ENCODE measurements at regions not wholly inside any gene's neighbourhood (a gene's known extent, or its start where the extent isn't known, plus 50 kb on each side); places are given as distances from the start of the nearest gene placed in this dataset.

- Histone ChIP-seq H3K4me2 (ENCODE audit: insufficient read depth, low read length) (no peak overlapping the region), H3K9ac (replicated peaks; ENCODE audit: extremely low read depth, insufficient read depth, low read length) (no peak overlapping the region), H3K9me3 (replicated peaks; ENCODE audit: control insufficient read depth, insufficient read depth, low read length) (no peaks in the 10 kb centered on the region), H3K4me3 (replicated peaks in 1 of 3; ENCODE audit: insufficient read depth in 1 of 3, low read depth in 1 of 3, low read length in 3 of 3) (no peak overlapping the region), H4K20me1 (replicated peaks; ENCODE audit: control insufficient read depth, extremely low read depth, insufficient read depth, low read length) (no peaks in the 10 kb centered on the region), H3K9me1 (replicated peaks; ENCODE audit: control insufficient read depth, extremely low read depth, insufficient read depth, low read length) (no peaks in the 10 kb centered on the region), H3K4me1 (ENCODE audit: control insufficient read depth, extremely low read depth, insufficient read depth, low read length) (no peaks in the 10 kb centered on the region), H3K27ac (ENCODE audit: insufficient read depth, low read depth, low read length) (no peak overlapping the region), H3K36me3 (ENCODE audit: control insufficient read depth in 2 of 2, extremely low read depth in 1 of 2, insufficient read depth in 2 of 2, low read length in 2 of 2) (no peaks in the 10 kb centered on the region), H2AFZ (ENCODE audit: low read depth, low read length) (no peak overlapping the region), H3K79me2 (ENCODE audit: control insufficient read depth, insufficient read depth, low read length) (no peaks in the 10 kb centered on the region), H3K27me3 (ENCODE audit: control insufficient read depth in 2 of 2, insufficient read depth in 2 of 2, low read length in 2 of 2) (no peaks in the 10 kb centered on the region)
- no peak for FAIRE-seq
- DNase-seq (ENCODE audit: low read depth, low spot score), result no peak
- TF ChIP-seq MAX (IDR thresholded peaks at IDR 0.05; ENCODE audit: insufficient read depth, insufficient read length) (no peak), POLR2A (IDR thresholded peaks at IDR 0.05; ENCODE audit: low read depth, low read length) (no peak), EZH2 (IDR thresholded peaks at IDR 0.05; ENCODE audit: borderline replicate concordance, low read depth, low read length, severe bottlenecking) (no peak), MYC (IDR thresholded peaks at IDR 0.05; ENCODE audit: low read depth, low read length) (no peak), FOS (IDR thresholded peaks at IDR 0.05; ENCODE audit: borderline replicate concordance, insufficient read depth, low read length) (no peak), POLR2AphosphoS5 (IDR thresholded peaks at IDR 0.05; ENCODE audit: insufficient read depth, low read depth, low read length) (no peak), GATA2 (IDR thresholded peaks at IDR 0.05; ENCODE audit: insufficient read depth, insufficient read length, low read depth, low read length) (no peak), JUN (IDR thresholded peaks at IDR 0.05; ENCODE audit: borderline replicate concordance, insufficient read depth, insufficient read length, low read depth) (no peak), CTCF (IDR thresholded peaks at IDR 0.05; ENCODE audit: extremely low read depth in 1 of 2, insufficient read depth in 1 of 2, low read depth in 1 of 2, low read length in 2 of 2) (no peak)
- dilution Hi-C loops (cut with MboI; ENCODE audit: extremely low pct_ligation_motif_present, low sequenced_read_pairs), result no loop called here
- CTCF ChIA-PET, result interaction anchor here (1.2 kb wide), 1 partner anchor 23 kb away, joined by 3 read pairs; no protein-coding TSS in a partner anchor
- BruUV-seq (replicated peaks), result no TSS peak
- intact Hi-C loops (cut with micrococcal nuclease), result no loop called here
- POLR2A ChIA-PET, result no interaction called here
Measured at GRCh38 chr4:120005527-120005926, 61.1 kb downstream of the MAD2L1 start.
